Activated naive CD4-positive, alpha-beta T cell treated with anti-CD3 and anti-CD28 coated beads, Interleukin-2, amount 50 U/mL, for 16 hours (primary cell): ENCODE measurements at regions not wholly inside any gene's neighbourhood (a gene's known extent, or its start where the extent isn't known, plus 50 kb on each side); places are given as distances from the start of the nearest gene placed in this dataset.
"Not testable (repeated sequence)": the region's sequence is repeated elsewhere in the genome, so short reads cannot be mapped to it uniquely, and the experiment has no call there.

Experiments used
- DNase-seq: peaks from one replicate; pipeline ENCODE4 v3.0.0-alpha.2; 2020

- no peak for DNase-seq
Observed at GRCh38 chr13:74555651-74556420, 421.6 kb upstream of the KLF12 start.

- DNase-seq: no peak
Observed at GRCh38 chr13:74555276-74555625, 421.0 kb upstream of the KLF12 start.

DNA sequence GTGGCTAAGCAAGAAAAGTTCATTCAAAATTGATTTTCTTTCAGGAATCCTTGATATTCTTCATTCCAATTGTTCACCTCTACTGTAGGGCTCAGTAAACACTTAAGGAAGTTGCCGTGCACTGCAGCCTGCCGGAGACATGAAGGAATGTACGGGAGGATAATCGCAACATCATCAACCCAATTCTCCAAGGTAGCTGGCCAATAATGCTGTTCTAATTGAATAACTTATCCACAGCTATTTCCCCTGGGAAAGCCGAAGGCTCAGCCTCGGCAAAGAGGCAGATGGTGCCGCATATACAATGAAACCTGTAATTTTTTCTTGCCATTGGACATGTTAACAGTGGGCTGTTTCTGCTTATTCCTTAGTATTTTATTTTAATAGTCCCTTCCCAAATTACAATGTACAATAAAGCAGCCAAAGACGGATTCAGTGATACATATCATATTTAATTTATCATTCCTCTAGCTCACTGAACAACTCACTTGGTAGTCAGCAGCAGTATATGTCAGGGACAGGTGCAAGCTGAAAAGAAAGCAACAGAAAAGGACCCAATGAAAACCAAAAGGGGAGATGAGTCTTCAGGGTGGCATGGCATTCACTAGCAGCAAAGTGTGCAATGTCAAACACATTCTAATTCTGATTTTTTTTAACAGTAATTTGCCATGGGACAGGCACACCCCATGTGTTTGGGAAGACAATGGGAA lies 420.5 kb upstream of the KLF12 start:
- DNase-seq: no peak

- DNase-seq: no peak
Observed at GRCh38 chr13:74550039-74550438, 415.8 kb upstream of the KLF12 start.

DNA sequence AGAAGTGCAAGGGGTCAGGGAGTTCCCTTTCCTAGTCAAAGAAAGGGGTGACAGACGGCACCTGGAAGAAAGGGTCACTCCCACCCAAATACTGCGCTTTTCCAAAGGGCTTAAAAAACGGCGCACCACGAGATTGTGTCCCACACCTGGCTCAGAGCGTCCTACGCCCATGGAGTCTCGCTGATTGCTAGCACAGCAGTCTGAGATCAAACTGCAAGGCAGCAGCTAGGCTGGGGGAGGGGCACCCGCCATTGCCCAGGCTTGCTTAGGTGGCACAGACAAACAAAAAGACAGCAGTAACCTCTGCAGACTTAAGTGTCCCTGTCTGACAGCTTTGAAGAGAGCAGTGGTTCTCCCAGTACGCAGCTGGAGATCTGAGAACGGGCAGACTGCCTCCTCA lies 402.4 kb upstream of the KLF12 start:
- DNase-seq: not testable (repeated sequence)

GRCh38 chr13:74533226-74533625 lies 399.0 kb upstream of the KLF12 start:
- no peak for DNase-seq

- no peak for DNase-seq
Observed at GRCh38 chr13:74530011-74530410, 395.8 kb upstream of the KLF12 start.

DNA sequence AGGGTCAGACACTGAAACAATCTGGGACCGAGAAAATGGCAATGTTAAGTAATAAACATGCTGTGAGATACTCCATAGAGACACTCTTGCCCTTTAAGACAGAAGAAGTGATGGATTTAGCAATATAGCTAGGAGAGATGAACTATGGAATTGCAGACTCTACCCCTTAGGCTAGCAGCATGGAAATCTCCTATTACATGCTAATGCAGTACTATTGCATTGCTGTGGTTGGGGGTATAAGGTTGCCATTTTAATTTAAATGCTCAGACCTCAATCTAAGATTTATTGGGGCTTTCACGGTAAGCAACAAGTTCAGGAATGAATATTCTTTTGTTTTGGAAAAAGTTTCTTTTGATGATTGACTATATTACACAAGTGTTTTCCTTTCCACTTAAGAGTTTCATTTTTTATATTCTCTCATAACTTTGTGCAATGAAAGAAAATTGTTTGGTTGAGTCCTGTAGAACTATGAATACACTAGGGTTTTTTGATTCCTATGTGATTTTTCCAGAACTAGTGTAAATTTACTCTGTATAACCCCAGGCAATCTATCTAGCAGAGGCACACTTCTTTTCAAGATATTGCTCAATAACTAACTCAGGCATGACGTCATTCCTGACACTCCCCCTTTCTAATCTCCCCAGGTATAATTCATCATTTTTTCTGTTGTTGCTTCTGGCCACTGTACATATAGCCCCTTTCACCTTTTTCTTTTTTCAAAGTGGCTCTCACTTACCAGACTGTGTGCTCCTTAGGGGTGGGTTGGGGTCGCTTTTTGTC lies 394.7 kb upstream of the KLF12 start:
- no peak for DNase-seq

- DNase-seq: no peak
Observed at GRCh38 chr13:74523057-74523456, 388.9 kb upstream of the KLF12 start.

DNA sequence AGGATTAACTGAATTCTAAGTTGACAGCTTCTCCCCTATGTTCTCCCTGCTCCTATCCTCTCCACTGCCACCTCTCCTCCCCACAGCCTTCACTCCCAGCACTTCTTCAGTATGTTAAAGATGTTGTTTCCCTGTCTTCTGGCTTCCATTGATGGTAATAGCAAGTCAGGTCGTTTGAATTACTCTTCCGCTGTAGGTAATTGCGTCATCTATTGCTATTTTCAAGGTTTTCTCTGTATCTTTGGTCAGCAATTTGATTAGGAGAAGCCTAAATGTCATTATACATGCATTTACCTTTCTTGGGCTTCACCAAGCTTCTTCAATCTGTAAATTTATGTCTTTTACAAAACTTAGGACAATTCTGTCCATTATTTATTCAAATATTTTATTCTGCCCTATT lies 377.3 kb upstream of the KLF12 start:
- DNase-seq: no peak

GRCh38 chr13:74487091-74487722 lies 353.0 kb upstream of the KLF12 start:
- DNase-seq: no peak

GRCh38 chr13:74485757-74486156 lies 351.6 kb upstream of the KLF12 start:
- DNase-seq: no peak

GRCh38 chr13:74479124-74479523 lies 344.9 kb upstream of the KLF12 start:
- DNase-seq: no peak

DNA sequence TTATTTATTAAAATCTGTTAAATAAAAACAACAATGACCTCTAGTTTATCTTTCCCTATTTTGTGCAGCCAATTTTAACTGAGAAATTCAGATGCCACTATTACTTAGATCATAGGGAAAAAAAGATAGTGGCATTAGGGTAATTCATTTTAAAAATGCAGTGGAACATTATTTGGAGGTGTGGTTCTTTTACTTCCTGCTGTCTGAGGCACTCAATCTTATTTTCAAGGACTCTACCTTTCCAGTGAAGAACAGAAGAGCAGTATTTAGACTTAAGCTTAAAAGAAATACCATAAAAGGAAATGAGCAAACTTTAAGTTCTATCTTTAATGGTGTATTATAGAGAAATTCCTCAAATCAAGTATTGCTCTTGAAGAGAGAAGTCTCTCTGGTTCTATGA lies 342.6 kb upstream of the KLF12 start:
- DNase-seq: no peak

- no peak for DNase-seq
Observed at GRCh38 chr13:74476365-74476764, 342.2 kb upstream of the KLF12 start.

GRCh38 chr13:74466864-74467263 lies 332.7 kb upstream of the KLF12 start:
- no peak for DNase-seq

DNA sequence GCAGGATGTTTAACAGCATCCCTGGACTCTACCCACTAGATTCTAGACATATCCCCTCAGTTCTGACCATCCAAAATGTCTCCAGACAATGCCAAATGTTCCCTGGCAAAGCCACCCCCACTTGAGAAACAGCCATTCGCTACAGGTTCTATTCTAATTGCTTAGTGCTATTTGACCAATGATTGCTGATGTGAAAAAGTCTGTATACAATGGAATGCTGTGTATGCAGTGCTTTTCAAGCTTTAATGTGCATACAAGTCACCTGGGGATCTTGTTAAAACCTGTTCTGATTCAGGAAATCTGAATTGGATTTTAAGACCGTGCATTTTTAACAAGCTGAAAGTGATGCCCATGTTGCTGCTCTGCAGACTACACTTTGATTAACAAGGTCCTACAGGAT lies 331.8 kb upstream of the KLF12 start:
- DNase-seq: no peak

DNA sequence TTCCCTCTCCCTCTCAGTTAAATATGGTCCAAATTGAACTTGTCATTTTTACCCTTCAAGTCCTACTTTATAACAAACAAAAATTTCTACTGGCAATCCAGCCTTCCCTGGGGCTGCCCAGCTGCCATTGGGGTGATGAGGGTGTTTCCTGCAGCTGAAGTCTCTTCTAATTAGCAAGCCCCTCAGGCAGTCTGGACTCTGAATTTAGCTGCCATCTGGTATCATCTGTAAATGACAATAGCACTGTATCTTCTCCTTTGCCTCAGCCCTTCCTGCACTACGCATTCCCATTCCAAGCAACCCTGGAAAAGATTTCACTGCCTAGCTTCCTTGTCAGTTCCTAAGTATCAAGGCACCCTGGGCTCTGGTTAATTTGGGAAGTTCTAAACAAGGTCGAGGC lies 331.1 kb upstream of the KLF12 start:
- DNase-seq: no peak

- no peak for DNase-seq
Observed at GRCh38 chr13:74464670-74465069, 330.5 kb upstream of the KLF12 start.

DNA sequence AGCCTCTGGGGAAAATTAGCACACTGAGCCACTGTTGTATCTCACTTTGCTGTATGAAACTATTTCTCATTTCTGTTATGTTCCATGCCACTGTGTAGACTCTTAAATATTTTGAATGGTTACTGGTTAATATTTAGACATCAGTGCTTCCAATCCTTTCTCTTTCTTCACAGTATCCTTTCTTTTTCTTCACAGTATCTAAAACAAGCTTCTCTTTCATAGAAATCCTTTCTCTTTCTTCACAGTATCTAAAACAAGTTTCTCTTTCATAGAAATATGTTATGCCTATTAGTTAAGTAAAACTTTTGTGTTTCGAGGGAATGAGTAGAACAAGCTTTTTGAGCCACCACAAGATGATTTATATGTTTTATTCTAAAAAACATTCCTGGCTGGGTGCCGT lies 326.8 kb upstream of the KLF12 start:
- DNase-seq: no peak

DNA sequence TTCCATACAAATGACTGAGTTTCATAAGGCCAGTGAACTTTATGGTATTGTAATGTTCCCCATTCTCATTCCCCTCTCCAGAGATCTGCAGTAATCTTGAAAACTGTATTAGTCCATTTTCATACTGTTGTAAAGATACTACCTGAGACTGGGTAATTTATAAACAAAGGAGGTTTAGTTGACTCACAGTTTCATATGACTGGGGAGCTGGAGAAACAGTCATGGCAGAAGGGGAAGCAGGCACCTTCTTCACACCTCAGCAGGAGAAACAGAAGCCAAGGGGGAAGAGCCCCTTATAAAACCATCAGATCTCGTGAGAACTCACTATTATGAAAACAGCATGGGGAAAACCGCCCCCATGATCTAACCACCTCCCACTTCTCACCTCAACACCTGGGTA lies 318.7 kb upstream of the KLF12 start:
- no peak for DNase-seq

- no peak for DNase-seq
Observed at GRCh38 chr13:74452176-74452575, 318.0 kb upstream of the KLF12 start.

- DNase-seq: no peak
Observed at GRCh38 chr13:74450964-74451363, 316.8 kb upstream of the KLF12 start.

GRCh38 chr13:74450525-74450845 lies 316.3 kb upstream of the KLF12 start:
- DNase-seq: no peak
